ENCODE measurements at regions not wholly inside any gene's neighbourhood (a gene's known extent, or its start where the extent isn't known, plus 50 kb on each side); places are given as distances from the start of the nearest gene placed in this dataset.

GRCh38 chr5:142221091-142221860, 103.5 kb downstream of the SPRY4 start:
- DNase-seq = no peak
- Mint-ChIP-seq H3K27ac (no peak overlapping the region), H3K4me1 (ENCODE audit: low read depth) (peaks cover 5% of the 10 kb centered on the region), H3K4me3 (no peak overlapping the region), H3K36me3 (ENCODE audit: low read depth) (no peaks in the 10 kb centered on the region), H3K9me3 (no peaks in the 10 kb centered on the region), H3K27me3 (ENCODE audit: insufficient read depth) (peaks cover 12% of the 10 kb centered on the region; the same call in 1 of the 2 replicates)
- TF ChIP-seq, protein P1, sequence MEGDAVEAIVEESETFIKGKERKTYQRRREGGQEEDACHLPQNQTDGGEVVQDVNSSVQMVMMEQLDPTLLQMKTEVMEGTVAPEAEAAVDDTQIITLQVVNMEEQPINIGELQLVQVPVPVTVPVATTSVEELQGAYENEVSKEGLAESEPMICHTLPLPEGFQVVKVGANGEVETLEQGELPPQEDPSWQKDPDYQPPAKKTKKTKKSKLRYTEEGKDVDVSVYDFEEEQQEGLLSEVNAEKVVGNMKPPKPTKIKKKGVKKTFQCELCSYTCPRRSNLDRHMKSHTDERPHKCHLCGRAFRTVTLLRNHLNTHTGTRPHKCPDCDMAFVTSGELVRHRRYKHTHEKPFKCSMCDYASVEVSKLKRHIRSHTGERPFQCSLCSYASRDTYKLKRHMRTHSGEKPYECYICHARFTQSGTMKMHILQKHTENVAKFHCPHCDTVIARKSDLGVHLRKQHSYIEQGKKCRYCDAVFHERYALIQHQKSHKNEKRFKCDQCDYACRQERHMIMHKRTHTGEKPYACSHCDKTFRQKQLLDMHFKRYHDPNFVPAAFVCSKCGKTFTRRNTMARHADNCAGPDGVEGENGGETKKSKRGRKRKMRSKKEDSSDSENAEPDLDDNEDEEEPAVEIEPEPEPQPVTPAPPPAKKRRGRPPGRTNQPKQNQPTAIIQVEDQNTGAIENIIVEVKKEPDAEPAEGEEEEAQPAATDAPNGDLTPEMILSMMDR (IDR thresholded peaks at IDR 0.05) = no peak

DNA sequence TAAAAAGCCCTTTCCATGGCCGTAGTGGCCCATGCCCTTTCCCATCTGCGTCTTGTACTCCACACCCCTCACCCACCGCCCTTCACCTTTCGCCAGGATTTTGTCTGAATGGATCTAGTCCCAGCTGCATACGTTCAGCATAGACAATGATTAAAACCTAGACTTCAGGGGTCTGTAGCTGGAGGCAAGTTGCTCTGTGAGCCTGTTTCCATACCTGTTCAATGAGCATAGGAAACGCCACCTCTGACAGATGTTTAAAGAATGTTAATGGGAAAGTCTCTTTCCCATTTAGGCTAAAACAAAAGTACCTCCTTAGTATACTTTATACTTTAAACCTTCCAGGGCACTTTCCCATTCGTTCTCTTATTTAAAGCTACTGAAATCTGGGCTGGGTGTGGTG, 105.7 kb downstream of the SPRY4 start:
- H3K9me3 Mint-ChIP-seq = no peaks in the 10 kb centered on the region
- H3K4me1 Mint-ChIP-seq (ENCODE audit: low read depth) = peaks cover 13% of the 10 kb centered on the region
- no peak for DNase-seq
- peaks cover 12% of the 10 kb centered on the region; the same call in 1 of the 2 replicates for H3K27me3 Mint-ChIP-seq (ENCODE audit: insufficient read depth)
- TF ChIP-seq, protein P1 (IDR thresholded peaks at IDR 0.05) = no peak
- no peak overlapping the region for H3K4me3 Mint-ChIP-seq
- H3K36me3 Mint-ChIP-seq (ENCODE audit: low read depth) = no peaks in the 10 kb centered on the region
- H3K27ac Mint-ChIP-seq = no peak overlapping the region

DNA sequence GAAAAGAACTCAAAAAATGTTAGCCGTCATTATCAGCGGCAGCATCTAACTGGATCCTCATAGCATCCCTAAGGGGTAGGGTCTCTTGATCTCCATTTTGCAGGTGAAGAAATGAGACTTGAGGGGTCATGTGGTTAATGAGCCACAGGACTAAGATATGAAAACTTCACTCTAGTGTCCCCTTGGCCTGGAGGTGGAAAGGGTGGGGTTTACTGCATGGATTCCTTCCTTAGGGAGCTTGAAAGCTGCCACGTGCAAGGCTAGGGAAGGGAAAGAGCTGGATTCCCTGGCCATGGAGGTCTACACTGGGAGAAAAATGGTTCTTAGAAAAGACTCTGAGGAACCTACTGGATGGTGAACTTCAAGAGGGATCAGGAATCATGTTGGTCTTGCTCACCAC, 107.9 kb downstream of the SPRY4 start:
- no peaks in the 10 kb centered on the region for H3K9me3 Mint-ChIP-seq
- TF ChIP-seq, protein P1 (IDR thresholded peaks at IDR 0.05) = no peak
- no peak overlapping the region for H3K4me3 Mint-ChIP-seq
- no peak for DNase-seq
- H3K27me3 Mint-ChIP-seq (ENCODE audit: insufficient read depth) = peaks cover 15% of the 10 kb centered on the region; the same call in 1 of the 2 replicates
- peaks cover 17% of the 10 kb centered on the region for H3K4me1 Mint-ChIP-seq (ENCODE audit: low read depth)
- H3K27ac Mint-ChIP-seq = no peak overlapping the region
- no peaks in the 10 kb centered on the region for H3K36me3 Mint-ChIP-seq (ENCODE audit: low read depth)

DNA sequence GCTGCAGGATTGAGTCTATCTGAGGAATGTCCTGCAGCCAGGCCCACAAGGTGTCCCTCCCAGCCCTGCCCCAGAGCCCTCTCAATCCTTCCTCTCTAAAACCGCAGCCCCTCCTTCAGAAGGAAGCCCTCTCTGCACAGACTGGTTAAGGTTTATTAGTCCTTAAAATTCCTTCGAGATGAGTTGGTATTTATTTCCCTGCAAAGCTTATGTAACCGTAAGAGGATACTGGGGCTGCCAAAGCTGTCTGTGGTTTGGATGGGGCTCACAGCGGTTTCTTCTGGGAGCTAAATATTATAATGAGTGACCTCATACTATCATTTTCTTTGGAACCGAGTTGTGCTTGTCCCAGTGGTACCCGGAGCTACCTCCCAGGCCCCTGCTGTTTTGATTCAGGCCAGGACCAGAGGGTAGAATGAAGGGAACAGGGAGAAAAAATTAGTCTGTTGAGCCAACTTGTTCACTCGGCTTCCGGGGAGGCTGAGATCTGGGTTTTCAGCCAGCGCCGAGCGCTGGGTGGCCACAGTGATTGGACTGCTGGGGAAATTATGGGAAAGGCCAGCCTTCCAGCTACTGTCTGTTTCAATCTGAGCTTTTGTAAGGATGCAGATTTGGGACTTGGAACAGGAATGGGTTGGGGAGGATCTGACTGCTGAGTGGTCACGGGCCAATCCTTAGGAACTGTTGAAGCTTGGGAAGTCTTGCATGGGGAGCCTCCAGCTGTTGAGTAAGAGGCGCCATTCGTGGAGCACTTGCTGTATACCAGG, 107.5 kb downstream of the NDFIP1 start:
- peak overlapping the region; percentile 83 for H3K27ac Mint-ChIP-seq
- H3K27me3 Mint-ChIP-seq (ENCODE audit: insufficient read depth) = peaks cover 15% of the 10 kb centered on the region; the same call in 1 of the 2 replicates
- H3K4me3 Mint-ChIP-seq = peak overlapping the region; percentile 77
- TF ChIP-seq, protein P1 (IDR thresholded peaks at IDR 0.05) = no peak
- DNase-seq = peak; percentile 97
- no peaks in the 10 kb centered on the region for H3K9me3 Mint-ChIP-seq
- H3K4me1 Mint-ChIP-seq (ENCODE audit: low read depth) = peaks cover 21% of the 10 kb centered on the region
- no peaks in the 10 kb centered on the region for H3K36me3 Mint-ChIP-seq (ENCODE audit: low read depth)

- no peaks in the 10 kb centered on the region for H3K9me3 Mint-ChIP-seq
- no peaks in the 10 kb centered on the region for H3K36me3 Mint-ChIP-seq (ENCODE audit: low read depth)
- TF ChIP-seq, protein P1 (IDR thresholded peaks at IDR 0.05) = no peak
- no peak for DNase-seq
- H3K4me1 Mint-ChIP-seq (ENCODE audit: low read depth) = peaks cover 21% of the 10 kb centered on the region
- H3K4me3 Mint-ChIP-seq = no peak overlapping the region
- H3K27me3 Mint-ChIP-seq (ENCODE audit: insufficient read depth) = peaks cover 18% of the 10 kb centered on the region
- no peak overlapping the region for H3K27ac Mint-ChIP-seq
These were observed 104.5 kb downstream of the NDFIP1 start for GRCh38 chr5:142213077-142213476.

All from HFFc6 (cell line).